ENCODE measurements at regions not wholly inside any gene's neighbourhood (a gene's known extent, or its start where the extent isn't known, plus 50 kb on each side); places are given as distances from the start of the nearest gene placed in this dataset.
"Not testable (repeated sequence)": the region's sequence is repeated elsewhere in the genome, so short reads cannot be mapped to it uniquely, and the experiment has no call there.

DNA sequence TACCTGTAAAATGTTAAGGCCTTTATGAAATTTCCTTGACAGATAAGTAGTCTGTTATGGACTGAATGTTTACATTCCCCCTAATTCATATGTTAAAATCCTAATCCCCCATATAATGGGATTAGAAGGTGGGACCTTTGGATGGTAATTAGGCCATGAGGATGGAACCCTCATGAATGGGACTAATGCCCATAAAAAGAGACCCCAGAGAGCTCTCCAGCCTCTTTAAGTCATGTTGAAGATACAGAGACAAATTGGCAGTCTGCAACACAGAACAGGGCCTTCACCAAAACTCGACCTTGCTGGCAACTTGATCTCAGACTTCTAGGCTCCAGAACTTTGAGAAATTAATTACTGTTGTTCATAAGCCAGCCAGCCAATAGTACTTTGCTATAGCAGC, 1344.5 kb upstream of the PCDH7 start:
- TF ChIP-seq, protein P1, sequence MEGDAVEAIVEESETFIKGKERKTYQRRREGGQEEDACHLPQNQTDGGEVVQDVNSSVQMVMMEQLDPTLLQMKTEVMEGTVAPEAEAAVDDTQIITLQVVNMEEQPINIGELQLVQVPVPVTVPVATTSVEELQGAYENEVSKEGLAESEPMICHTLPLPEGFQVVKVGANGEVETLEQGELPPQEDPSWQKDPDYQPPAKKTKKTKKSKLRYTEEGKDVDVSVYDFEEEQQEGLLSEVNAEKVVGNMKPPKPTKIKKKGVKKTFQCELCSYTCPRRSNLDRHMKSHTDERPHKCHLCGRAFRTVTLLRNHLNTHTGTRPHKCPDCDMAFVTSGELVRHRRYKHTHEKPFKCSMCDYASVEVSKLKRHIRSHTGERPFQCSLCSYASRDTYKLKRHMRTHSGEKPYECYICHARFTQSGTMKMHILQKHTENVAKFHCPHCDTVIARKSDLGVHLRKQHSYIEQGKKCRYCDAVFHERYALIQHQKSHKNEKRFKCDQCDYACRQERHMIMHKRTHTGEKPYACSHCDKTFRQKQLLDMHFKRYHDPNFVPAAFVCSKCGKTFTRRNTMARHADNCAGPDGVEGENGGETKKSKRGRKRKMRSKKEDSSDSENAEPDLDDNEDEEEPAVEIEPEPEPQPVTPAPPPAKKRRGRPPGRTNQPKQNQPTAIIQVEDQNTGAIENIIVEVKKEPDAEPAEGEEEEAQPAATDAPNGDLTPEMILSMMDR (conservative IDR thresholded peaks at IDR 0.05; ENCODE audit: control insufficient read depth, insufficient read depth, low read depth, low read length) = no peak
- H3K4me3 ChIP-seq (ENCODE audit: control insufficient read depth, low read depth, low read length) = no peak overlapping the region
- no peak for DNase-seq (ENCODE audit: low read depth)

DNA sequence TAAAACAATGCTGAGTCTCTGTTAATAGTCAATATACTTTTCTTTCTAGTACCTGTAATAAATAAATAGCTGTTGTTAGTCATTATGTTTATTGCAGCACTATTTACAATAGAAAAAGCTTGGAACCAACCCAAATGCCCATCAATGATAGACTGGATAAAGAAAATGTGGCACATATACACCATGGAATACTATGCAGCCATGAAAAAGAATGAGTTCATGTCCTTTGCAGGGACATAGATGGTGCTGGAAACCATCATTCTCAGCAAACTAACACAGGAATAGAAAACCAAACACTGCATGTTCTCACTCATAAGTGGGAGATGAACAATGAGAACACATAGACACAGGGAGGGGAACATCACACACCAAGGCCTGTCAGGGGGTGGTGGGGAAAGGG, 1341.9 kb upstream of the PCDH7 start:
- not testable (repeated sequence) for DNase-seq (ENCODE audit: low read depth)

DNA sequence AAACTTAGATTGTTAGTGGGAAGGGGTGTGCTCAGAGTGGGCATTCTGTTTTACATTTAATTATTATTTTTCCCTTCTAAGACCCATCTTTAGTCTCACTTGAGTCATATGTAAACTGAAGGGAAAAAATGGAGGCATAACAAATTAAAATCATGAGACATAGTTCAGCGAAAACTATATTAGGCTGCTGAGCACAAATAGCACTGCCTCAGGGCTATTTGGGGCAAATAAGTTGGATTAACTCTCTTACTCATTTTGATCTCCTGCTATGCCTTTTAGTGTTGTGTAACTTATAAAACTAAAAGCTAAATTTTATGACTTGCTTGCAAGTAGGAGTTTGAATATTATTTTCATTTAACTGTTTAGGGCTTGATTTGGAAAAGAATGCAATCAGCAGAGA, 1329.2 kb upstream of the PCDH7 start:
- H3K4me3 ChIP-seq (ENCODE audit: control insufficient read depth, low read depth, low read length) = no peak overlapping the region
- no peak for DNase-seq (ENCODE audit: low read depth)
- TF ChIP-seq, protein P1 (conservative IDR thresholded peaks at IDR 0.05; ENCODE audit: control insufficient read depth, insufficient read depth, low read depth, low read length) = no peak

More for the DNA sequence above, 1341.9 kb upstream of the PCDH7 start:
- H3K4me3 ChIP-seq (ENCODE audit: control insufficient read depth, low read depth, low read length) = not testable (repeated sequence)

DNA sequence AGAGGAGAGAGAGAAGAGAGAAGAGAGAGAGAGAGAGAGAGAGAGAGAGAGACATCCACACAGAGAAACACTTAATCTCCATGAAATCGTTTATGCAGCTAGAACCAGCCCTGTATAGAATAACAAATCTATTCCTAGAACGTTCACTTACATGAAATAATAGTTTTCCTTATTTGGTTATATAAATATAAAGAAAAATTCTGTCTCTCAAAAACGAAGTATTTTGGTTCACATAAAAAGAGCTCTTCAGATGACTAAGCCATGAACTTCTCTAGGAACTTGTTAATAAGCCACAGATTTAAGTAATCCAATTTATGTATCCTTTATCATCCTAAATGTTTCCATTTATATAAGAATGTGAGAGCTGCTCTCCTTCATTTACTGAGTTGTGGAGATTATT, 1315.1 kb upstream of the PCDH7 start:
- no peak overlapping the region for H3K4me3 ChIP-seq (ENCODE audit: control insufficient read depth, low read depth, low read length)
- DNase-seq (ENCODE audit: low read depth) = no peak
- TF ChIP-seq, protein P1 (conservative IDR thresholded peaks at IDR 0.05; ENCODE audit: control insufficient read depth, insufficient read depth, low read depth, low read length) = no peak

DNA sequence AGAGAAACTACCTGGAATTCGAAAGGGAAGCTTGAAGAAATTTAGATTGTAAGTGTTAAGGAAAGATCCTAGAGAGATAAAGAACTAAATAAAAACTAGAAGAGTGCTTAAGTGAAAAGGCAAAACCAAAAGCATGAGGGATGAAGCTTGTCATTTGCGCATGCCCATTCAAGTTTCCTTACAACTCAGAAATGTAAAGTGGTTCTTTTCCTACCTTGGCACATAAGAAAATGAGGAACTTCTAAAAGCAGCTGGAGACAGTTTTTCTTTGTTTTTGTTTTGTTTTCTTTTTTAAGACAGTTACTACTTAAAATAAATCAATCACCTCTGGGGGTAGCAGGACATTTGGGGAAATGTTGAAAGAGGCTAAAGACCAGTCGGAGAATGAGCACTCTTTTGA, 1304.4 kb upstream of the PCDH7 start:
- TF ChIP-seq, protein P1 (conservative IDR thresholded peaks at IDR 0.05; ENCODE audit: control insufficient read depth, insufficient read depth, low read depth, low read length) = no peak
- H3K4me3 ChIP-seq (ENCODE audit: control insufficient read depth, low read depth, low read length) = no peak overlapping the region
- DNase-seq (ENCODE audit: low read depth) = no peak

DNA sequence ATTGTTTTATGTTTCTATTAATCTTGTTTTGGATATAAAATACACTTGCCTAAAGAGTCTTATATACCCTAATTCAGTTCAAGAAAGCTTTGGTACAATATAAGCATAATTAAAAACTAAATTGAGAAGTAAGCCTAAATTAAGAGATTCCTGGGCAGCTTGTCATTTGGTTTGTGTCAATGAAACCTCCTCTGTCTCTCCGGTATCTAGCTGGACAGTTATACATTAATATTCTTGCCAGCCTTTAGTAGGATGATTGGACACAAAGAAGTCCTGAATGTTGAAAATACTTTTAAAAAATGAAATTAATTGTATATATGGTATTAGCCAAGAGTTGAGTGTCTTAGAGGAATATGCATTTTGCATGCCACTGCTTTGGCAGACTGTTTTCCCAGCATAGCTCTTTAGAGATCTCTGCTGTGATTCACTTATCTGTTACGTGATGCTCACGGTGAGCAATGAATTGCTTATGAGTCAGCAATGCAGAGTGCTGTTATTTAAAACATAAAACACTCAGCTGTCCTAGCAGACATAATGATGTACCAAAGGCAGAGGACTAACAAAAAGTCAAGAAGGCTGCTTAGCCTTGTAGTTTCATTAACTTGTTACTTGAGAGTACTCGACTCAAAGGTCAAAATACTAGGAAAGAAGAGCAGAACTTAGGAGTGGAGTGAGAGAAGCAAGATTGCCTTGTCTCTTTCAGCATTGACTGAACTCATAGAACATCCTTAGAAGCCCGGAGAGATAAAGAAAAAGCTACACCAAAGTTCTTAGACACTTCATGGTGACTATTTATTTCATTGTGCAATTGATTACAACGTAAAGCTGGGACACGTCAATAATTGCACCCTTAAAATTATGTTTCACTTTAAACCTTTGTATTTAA, 1296.1 kb upstream of the PCDH7 start:
- TF ChIP-seq, protein P1 (conservative IDR thresholded peaks at IDR 0.05; ENCODE audit: control insufficient read depth, insufficient read depth, low read depth, low read length) = no peak
- DNase-seq (ENCODE audit: low read depth) = peak; percentile 89
- H3K4me3 ChIP-seq (ENCODE audit: control insufficient read depth, low read depth, low read length) = no peak overlapping the region

DNA sequence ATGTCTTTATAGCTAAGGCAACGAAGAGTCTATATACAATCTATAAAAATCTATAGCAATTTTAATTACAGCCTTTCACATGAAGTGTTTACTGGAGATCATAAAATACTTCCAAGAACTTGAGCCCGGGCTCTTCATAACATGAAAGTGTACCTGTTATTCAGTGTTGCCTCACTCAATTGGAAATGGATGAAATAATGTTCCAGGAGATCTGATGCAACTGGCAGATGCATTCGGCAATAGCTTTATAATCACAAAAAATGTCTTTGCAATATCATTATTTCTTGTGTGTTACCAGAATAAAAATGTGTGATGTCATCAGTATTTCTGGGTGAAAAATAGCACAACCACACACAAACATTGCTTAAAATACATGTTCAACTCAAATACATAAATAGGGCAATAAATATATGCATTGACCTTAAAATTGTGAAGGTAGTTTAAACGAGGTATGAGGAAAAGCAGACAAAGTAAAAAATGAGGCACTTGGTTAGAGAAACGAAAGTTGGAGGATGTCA, 1266.8 kb upstream of the PCDH7 start:
- H3K4me3 ChIP-seq (ENCODE audit: control insufficient read depth, low read depth, low read length) = no peak overlapping the region
- no peak for DNase-seq (ENCODE audit: low read depth)
- TF ChIP-seq, protein P1 (conservative IDR thresholded peaks at IDR 0.05; ENCODE audit: control insufficient read depth, insufficient read depth, low read depth, low read length) = no peak

All from fibroblast of mammary gland (primary cell).